Activated CD4-positive, alpha-beta T cell treated with anti-CD3 and anti-CD28 coated beads for 36 hours (primary cell): ENCODE measurements at regions not wholly inside any gene's neighbourhood (a gene's known extent, or its start where the extent isn't known, plus 50 kb on each side); places are given as distances from the start of the nearest gene placed in this dataset.

ENCODE experiments used
- ATAC-seq: fragments of 200-7000 bp; cut with Tn5 transposase; one replicate; pipeline ENCODE4 v1.10.0; 2021; ENCODE audit warnings: mild to moderate bottlenecking, moderate library complexity
- CTCF ChIA-PET: fragments of 350-600 bp; sonication (Branson Sonifier 250); formaldehyde crosslinking; loops from one replicate; lab custom pipeline; 2021; ENCODE audit warnings: antibody characterized with exemption; lab: Charles Lee
- POLR2A ChIA-PET: fragments of 350-600 bp; sonication (Branson Sonifier 250); formaldehyde crosslinking; loops from one replicate; lab custom pipeline; 2021; ENCODE audit warnings: antibody characterized with exemption, inconsistent platforms; lab: Charles Lee
- DNase-seq: peaks from one replicate; pipeline ENCODE4 v3.0.0-alpha.2; 2020
- H3K27ac Mint-ChIP-seq: one replicate; pipeline ENCODE4 v1.8.0; 2021; ENCODE audit warnings: mixed read lengths
- H3K27me3 Mint-ChIP-seq: one replicate; pipeline ENCODE4 v1.8.0; 2021; ENCODE audit warnings: mixed read lengths
- H3K36me3 Mint-ChIP-seq: one replicate; pipeline ENCODE4 v1.8.0; 2021; ENCODE audit warnings: low read depth, mixed read lengths
- H3K4me1 Mint-ChIP-seq: one replicate; pipeline ENCODE4 v1.8.0; 2021; ENCODE audit warnings: mixed read lengths
- H3K4me3 Mint-ChIP-seq: one replicate; pipeline ENCODE4 v1.8.0; 2021; ENCODE audit warnings: mild to moderate bottlenecking, moderate library complexity, mixed read lengths
- H3K9me3 Mint-ChIP-seq: one replicate; pipeline ENCODE4 v1.8.0; 2021; ENCODE audit warnings: low read depth, mixed read lengths
- intact Hi-C, 2 experiments: fragments of 100-400 bp; cut with DNase I in 1 of 2; cut with micrococcal nuclease in 1 of 2; formaldehyde crosslinking; loops; one replicate each; pipeline versions ENCODE4 v1.14.2 to v1.15.1; 2022 to 2024; cut with DNase I, micrococcal nuclease

DNA sequence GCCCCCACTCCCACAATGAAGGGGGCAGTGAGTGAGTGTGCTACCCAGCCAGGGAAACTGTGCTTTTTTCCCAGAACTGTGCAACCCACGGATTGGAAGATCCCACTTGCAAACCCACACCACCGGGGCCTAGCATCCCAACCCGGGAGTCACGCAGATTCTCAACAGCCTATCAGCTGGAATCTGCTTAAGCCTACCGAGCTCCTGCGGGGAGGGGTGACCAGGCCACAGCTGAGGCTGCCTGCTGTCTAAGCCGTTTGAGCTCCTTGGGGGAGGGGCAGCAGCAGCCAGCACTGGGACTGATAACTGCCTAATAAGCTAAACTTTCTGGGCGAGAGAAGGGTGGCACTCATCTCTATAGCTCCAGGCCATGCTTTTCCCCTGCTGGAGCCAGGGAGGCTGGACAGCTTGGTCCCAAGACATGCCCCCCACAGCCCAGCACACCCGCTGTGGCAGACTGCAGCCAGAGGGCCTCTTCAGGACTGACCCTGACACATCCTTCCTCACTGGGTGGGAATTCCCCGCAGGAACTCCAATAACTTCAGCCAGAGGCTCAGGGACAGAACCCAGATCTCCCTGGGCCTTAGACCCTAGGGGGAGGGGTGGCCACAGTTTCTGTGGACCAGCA lies 161.3 kb upstream of the MAGEB18 start:
- peaks cover 4% of the 10 kb centered on the region for H3K9me3 Mint-ChIP-seq
- ATAC-seq (no peak), DNase-seq (no peak)
- no peaks in the 10 kb centered on the region for H3K27me3 Mint-ChIP-seq
- no peak overlapping the region for H3K27ac Mint-ChIP-seq
- no peaks in the 10 kb centered on the region for H3K4me1 Mint-ChIP-seq
- H3K4me3 Mint-ChIP-seq = no peak overlapping the region
- ChIA-PET POLR2A (no interaction called here), CTCF (no interaction called here)
- intact Hi-C loops = no loop called here
- no peaks in the 10 kb centered on the region for H3K36me3 Mint-ChIP-seq

GRCh38 chrX:25998687-25999086 lies 139.5 kb upstream of the MAGEB18 start:
- Mint-ChIP-seq H3K4me3 (no peak overlapping the region), H3K9me3 (no peaks in the 10 kb centered on the region), H3K36me3 (no peaks in the 10 kb centered on the region), H3K27ac (no peak overlapping the region), H3K27me3 (no peaks in the 10 kb centered on the region), H3K4me1 (no peaks in the 10 kb centered on the region)
- ChIA-PET POLR2A (no interaction called here), CTCF (no interaction called here)
- intact Hi-C loops = no loop called here
- ATAC-seq (no peak), DNase-seq (no peak)

DNA sequence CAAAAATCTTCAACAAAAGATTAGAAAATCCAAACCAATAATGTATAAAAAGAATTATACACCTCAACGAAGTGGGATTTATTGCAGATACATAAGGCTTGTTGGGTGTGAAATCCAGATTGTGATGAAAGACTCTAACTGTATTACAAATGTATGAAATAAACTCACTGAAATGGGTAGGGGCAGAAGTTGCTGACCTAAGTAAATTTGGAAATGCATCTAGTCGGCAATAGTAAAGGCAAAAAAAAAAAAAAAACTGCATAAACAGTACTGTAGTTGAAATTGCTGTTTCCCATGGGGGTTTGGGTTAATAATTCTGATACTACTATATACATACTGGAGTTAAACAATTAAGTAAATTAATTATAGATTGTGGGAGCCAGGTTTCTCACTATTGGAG lies 130.7 kb upstream of the MAGEB18 start:
- Mint-ChIP-seq H3K27me3 (no peaks in the 10 kb centered on the region), H3K4me3 (no peak overlapping the region), H3K9me3 (no peaks in the 10 kb centered on the region), H3K27ac (no peak overlapping the region), H3K4me1 (no peaks in the 10 kb centered on the region), H3K36me3 (no peaks in the 10 kb centered on the region)
- ChIA-PET CTCF (no interaction called here), POLR2A (no interaction called here)
- ATAC-seq (no peak), DNase-seq (no peak)
- intact Hi-C loops = no loop called here

GRCh38 chrX:26008042-26008441 lies 130.1 kb upstream of the MAGEB18 start:
- intact Hi-C loops = no loop called here
- no peak for ATAC-seq
- Mint-ChIP-seq H3K27me3 (no peaks in the 10 kb centered on the region), H3K4me3 (no peak overlapping the region), H3K9me3 (no peaks in the 10 kb centered on the region), H3K36me3 (no peaks in the 10 kb centered on the region), H3K4me1 (no peaks in the 10 kb centered on the region), H3K27ac (no peak overlapping the region)
- CTCF ChIA-PET = no interaction called here
- DNase-seq = no peak
- POLR2A ChIA-PET = no interaction called here

- ChIA-PET POLR2A (no interaction called here), CTCF (no interaction called here)
- no peak for DNase-seq
- H3K9me3 Mint-ChIP-seq = no peaks in the 10 kb centered on the region
- intact Hi-C loops = no loop called here
- no peaks in the 10 kb centered on the region for H3K27me3 Mint-ChIP-seq
- H3K36me3 Mint-ChIP-seq = no peaks in the 10 kb centered on the region
- no peak overlapping the region for H3K4me3 Mint-ChIP-seq
- H3K27ac Mint-ChIP-seq = no peak overlapping the region
- no peak for ATAC-seq
- H3K4me1 Mint-ChIP-seq = no peaks in the 10 kb centered on the region
These were observed 129.5 kb upstream of the MAGEB18 start for GRCh38 chrX:26008691-26009090.

- ChIA-PET CTCF (no interaction called here), POLR2A (no interaction called here)
- intact Hi-C loops = no loop called here
- Mint-ChIP-seq H3K27me3 (no peaks in the 10 kb centered on the region), H3K9me3 (no peaks in the 10 kb centered on the region), H3K4me1 (no peaks in the 10 kb centered on the region), H3K27ac (no peak overlapping the region), H3K36me3 (no peaks in the 10 kb centered on the region), H3K4me3 (no peak overlapping the region)
- ATAC-seq = no peak
- DNase-seq = no peak
These were observed 118.8 kb upstream of the MAGEB18 start for GRCh38 chrX:26019386-26019785.

DNA sequence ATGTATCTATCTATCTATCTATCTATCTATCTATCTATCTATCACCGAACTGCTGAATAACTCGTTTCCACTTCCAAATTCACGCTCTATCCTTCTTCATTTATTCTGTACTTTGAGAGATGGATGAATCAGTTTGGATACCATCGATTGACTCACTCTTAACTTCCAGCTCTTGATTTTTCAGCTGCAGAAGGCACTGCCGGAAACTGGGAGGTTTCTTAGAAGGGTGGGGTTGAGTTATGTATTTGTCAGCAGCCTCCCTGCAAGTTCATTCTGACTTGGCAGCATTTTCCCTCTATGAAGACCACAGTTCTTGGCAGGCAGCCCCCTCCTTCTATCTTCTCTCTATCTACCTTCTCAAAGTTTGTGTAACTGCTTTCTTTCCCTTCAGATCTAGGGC lies 112.0 kb upstream of the MAGEB18 start:
- POLR2A ChIA-PET = no interaction called here
- Mint-ChIP-seq H3K36me3 (no peaks in the 10 kb centered on the region), H3K27ac (no peak overlapping the region), H3K4me3 (no peak overlapping the region), H3K27me3 (no peaks in the 10 kb centered on the region), H3K4me1 (no peaks in the 10 kb centered on the region), H3K9me3 (no peaks in the 10 kb centered on the region)
- CTCF ChIA-PET = no interaction called here
- ATAC-seq (no peak), DNase-seq (no peak)
- intact Hi-C loops = no loop called here

- intact Hi-C loops = no loop called here
- Mint-ChIP-seq H3K27me3 (no peaks in the 10 kb centered on the region), H3K9me3 (peaks cover 2% of the 10 kb centered on the region), H3K4me3 (no peak overlapping the region), H3K4me1 (no peaks in the 10 kb centered on the region), H3K36me3 (no peaks in the 10 kb centered on the region), H3K27ac (no peak overlapping the region)
- ChIA-PET CTCF (no interaction called here), POLR2A (no interaction called here)
- no peak for DNase-seq
- ATAC-seq = no peak
These were observed 105.8 kb upstream of the MAGEB18 start for GRCh38 chrX:26032111-26032912.

DNA sequence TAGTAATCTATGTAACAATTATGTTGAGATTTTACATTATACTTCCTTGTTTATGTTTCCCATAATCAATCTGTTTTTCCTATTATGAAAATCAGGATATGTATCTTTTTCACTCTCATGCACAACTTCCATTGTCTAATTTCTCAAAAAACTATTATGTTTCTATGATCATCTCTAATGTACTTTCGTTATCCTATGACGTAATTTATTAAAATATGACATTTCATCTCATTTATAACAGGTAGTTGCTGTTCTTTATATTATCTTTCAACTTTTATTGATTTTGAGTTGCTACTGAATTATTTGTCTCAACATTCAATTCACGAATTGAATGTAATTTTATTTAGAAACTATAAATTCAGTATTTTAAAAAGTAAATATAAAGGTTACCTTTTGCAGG lies 100.8 kb upstream of the MAGEB18 start:
- CTCF ChIA-PET = no interaction called here

GRCh38 chrX:26050099-26050498 lies 88.0 kb upstream of the MAGEB18 start:
- Mint-ChIP-seq H3K36me3 (no peaks in the 10 kb centered on the region), H3K4me1 (no peaks in the 10 kb centered on the region), H3K27me3 (no peaks in the 10 kb centered on the region), H3K27ac (no peak overlapping the region), H3K4me3 (no peak overlapping the region), H3K9me3 (peaks cover 5% of the 10 kb centered on the region)
- ChIA-PET CTCF (no interaction called here), POLR2A (no interaction called here)
- ATAC-seq = no peak
- intact Hi-C loops = no loop called here
- no peak for DNase-seq

More for the DNA sequence above, 100.8 kb upstream of the MAGEB18 start:
- DNase-seq = no peak
- no peaks in the 10 kb centered on the region for H3K36me3 Mint-ChIP-seq
- ATAC-seq = no peak
- H3K27me3 Mint-ChIP-seq = no peaks in the 10 kb centered on the region
- intact Hi-C loops = no loop called here
- no peak overlapping the region for H3K27ac Mint-ChIP-seq
- H3K9me3 Mint-ChIP-seq = no peaks in the 10 kb centered on the region
- H3K4me3 Mint-ChIP-seq = no peak overlapping the region
- H3K4me1 Mint-ChIP-seq = no peaks in the 10 kb centered on the region
- POLR2A ChIA-PET = no interaction called here

- DNase-seq = no peak
- no peak for ATAC-seq
- H3K27me3 Mint-ChIP-seq = no peaks in the 10 kb centered on the region
- H3K9me3 Mint-ChIP-seq = peaks cover 2% of the 10 kb centered on the region
- H3K27ac Mint-ChIP-seq = no peak overlapping the region
- H3K4me3 Mint-ChIP-seq = no peak overlapping the region
- ChIA-PET CTCF (no interaction called here), POLR2A (no interaction called here)
- intact Hi-C loops = no loop called here
- no peaks in the 10 kb centered on the region for H3K4me1 Mint-ChIP-seq
- H3K36me3 Mint-ChIP-seq = no peaks in the 10 kb centered on the region
These were observed 67.3 kb upstream of the MAGEB18 start for GRCh38 chrX:26070882-26071281.

GRCh38 chrX:26071618-26072017 lies 66.5 kb upstream of the MAGEB18 start:
- no peak for ATAC-seq
- intact Hi-C loops = no loop called here
- POLR2A ChIA-PET = no interaction called here
- Mint-ChIP-seq H3K4me1 (no peaks in the 10 kb centered on the region), H3K9me3 (peaks cover 2% of the 10 kb centered on the region), H3K27me3 (no peaks in the 10 kb centered on the region), H3K4me3 (no peak overlapping the region), H3K27ac (no peak overlapping the region), H3K36me3 (no peaks in the 10 kb centered on the region)
- DNase-seq = no peak
- CTCF ChIA-PET = interaction anchor here (0.6 kb wide), 1 partner anchor 478 kb away, joined by 3 read pairs; no protein-coding TSS in a partner anchor
